ENCODE measurements at regions not wholly inside any gene's neighbourhood (a gene's known extent, or its start where the extent isn't known, plus 50 kb on each side); places are given as distances from the start of the nearest gene placed in this dataset.
A peak's percentile ranks its signal among the peaks of the same experiment; 100 is the strongest.
"Not testable (repeated sequence)": the region's sequence is repeated elsewhere in the genome, so short reads cannot be mapped to it uniquely, and the experiment has no call there.

- Histone ChIP-seq H3K4me1 (no peaks in the 10 kb centered on the region), H3K36me3 (no peaks in the 10 kb centered on the region), H3K9me3 (no peaks in the 10 kb centered on the region), H3K27me3 (no peaks in the 10 kb centered on the region), H3K27ac (no peak overlapping the region), H3K4me3 (no peak overlapping the region)
- DNase-seq, result no peak
- intact Hi-C loops (cut with DNase I; ENCODE audit: low total_unique reads), result no loop called here
- peak in 1 of 2 experiments; percentile 8 for TF ChIP-seq CTCF (IDR thresholded peaks at IDR 0.05)
Measured at GRCh38 chrX:83416273-83416672, 91.8 kb upstream of the POU3F4 start.

- no peaks in the 10 kb centered on the region for H3K27me3 ChIP-seq
- H3K36me3 ChIP-seq, result no peaks in the 10 kb centered on the region
- peaks cover 0 to 5% (median 0%) of the 10 kb centered on the region in 3 donors for H3K9me3 ChIP-seq
- no peaks in the 10 kb centered on the region for H3K4me1 ChIP-seq
- H3K27ac ChIP-seq, result no peak overlapping the region
- no peak for DNase-seq
- TF ChIP-seq CTCF (IDR thresholded peaks at IDR 0.05), result no peak
- no peak overlapping the region for H3K4me3 ChIP-seq
- intact Hi-C loops (cut with DNase I; ENCODE audit: low total_unique reads), result no loop called here
Measured at GRCh38 chrX:83419030-83419792, 88.9 kb upstream of the POU3F4 start.

- intact Hi-C loops (cut with DNase I; ENCODE audit: low total_unique reads), result no loop called here
- no peaks in the 10 kb centered on the region for H3K36me3 ChIP-seq
- TF ChIP-seq CTCF (IDR thresholded peaks at IDR 0.05), result no peak
- H3K4me3 ChIP-seq, result no peak overlapping the region
- no peaks in the 10 kb centered on the region for H3K4me1 ChIP-seq
- DNase-seq, result no peak
- H3K9me3 ChIP-seq, result peaks cover 0 to 5% (median 0%) of the 10 kb centered on the region in 3 donors
- H3K27me3 ChIP-seq, result no peaks in the 10 kb centered on the region
- H3K27ac ChIP-seq, result no peak overlapping the region
Measured at GRCh38 chrX:83422836-83423235, 85.3 kb upstream of the POU3F4 start.

- H3K27me3 ChIP-seq; H3K27ac ChIP-seq; H3K9me3 ChIP-seq; H3K4me1 ChIP-seq; H3K36me3 ChIP-seq; H3K4me3 ChIP-seq; DNase-seq; intact Hi-C loops (cut with DNase I; ENCODE audit: low total_unique reads): not testable (repeated sequence)
Measured at GRCh38 chrX:83442552-83442951, 65.5 kb upstream of the POU3F4 start.

GRCh38 chrX:83446355-83446754 is 61.7 kb upstream of the POU3F4 start:
- no peak for TF ChIP-seq CTCF (IDR thresholded peaks at IDR 0.05)
- intact Hi-C loops (cut with DNase I; ENCODE audit: low total_unique reads), result no loop called here
- H3K9me3 ChIP-seq, result no peaks in the 10 kb centered on the region

More at GRCh38 chrX:83446355-83446754, 61.7 kb upstream of the POU3F4 start:
- Histone ChIP-seq H3K27me3 (no peaks in the 10 kb centered on the region), H3K4me3 (no peak overlapping the region), H3K4me1 (no peaks in the 10 kb centered on the region), H3K36me3 (no peaks in the 10 kb centered on the region), H3K27ac (no peak overlapping the region)
- no peak for DNase-seq

Data from tibial artery (tissue), 4 donors.